GM12873 (cell line): ENCODE measurements at regions not wholly inside any gene's neighbourhood (a gene's known extent, or its start where the extent isn't known, plus 50 kb on each side); places are given as distances from the start of the nearest gene placed in this dataset.

Experiments
- TF ChIP-seq, protein P1 (sequence below): IDR thresholded peaks from 2 replicates; pipeline ENCODE4 v1.5.1; 2012; ENCODE audit warnings: low read depth, mild to moderate bottlenecking, moderate library complexity, low read length, control low read depth; ENCODE audit not compliant: insufficient read depth; ENCODE audit errors: missing control alignments

DNA sequence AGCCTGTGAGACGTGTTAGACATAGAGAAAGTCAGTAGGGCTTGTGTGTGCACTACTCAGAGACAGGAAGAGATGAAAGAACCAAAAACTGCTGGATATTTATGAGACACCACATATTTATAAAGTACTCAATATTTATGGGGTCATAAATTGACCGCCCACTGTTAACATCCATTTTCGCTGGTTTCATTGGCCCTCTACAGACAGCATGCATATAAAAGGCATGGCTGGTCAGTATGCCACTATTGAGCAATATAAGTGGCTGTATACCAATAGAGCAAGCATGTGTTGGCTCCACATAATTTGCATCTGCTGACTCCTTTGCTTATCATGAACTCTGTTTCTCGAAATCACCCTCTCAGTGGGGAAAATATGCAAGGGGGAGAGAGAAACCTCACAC, 110.3 kb upstream of the BTN3A2 start:
- TF ChIP-seq, protein P1, sequence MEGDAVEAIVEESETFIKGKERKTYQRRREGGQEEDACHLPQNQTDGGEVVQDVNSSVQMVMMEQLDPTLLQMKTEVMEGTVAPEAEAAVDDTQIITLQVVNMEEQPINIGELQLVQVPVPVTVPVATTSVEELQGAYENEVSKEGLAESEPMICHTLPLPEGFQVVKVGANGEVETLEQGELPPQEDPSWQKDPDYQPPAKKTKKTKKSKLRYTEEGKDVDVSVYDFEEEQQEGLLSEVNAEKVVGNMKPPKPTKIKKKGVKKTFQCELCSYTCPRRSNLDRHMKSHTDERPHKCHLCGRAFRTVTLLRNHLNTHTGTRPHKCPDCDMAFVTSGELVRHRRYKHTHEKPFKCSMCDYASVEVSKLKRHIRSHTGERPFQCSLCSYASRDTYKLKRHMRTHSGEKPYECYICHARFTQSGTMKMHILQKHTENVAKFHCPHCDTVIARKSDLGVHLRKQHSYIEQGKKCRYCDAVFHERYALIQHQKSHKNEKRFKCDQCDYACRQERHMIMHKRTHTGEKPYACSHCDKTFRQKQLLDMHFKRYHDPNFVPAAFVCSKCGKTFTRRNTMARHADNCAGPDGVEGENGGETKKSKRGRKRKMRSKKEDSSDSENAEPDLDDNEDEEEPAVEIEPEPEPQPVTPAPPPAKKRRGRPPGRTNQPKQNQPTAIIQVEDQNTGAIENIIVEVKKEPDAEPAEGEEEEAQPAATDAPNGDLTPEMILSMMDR: no peak

DNA sequence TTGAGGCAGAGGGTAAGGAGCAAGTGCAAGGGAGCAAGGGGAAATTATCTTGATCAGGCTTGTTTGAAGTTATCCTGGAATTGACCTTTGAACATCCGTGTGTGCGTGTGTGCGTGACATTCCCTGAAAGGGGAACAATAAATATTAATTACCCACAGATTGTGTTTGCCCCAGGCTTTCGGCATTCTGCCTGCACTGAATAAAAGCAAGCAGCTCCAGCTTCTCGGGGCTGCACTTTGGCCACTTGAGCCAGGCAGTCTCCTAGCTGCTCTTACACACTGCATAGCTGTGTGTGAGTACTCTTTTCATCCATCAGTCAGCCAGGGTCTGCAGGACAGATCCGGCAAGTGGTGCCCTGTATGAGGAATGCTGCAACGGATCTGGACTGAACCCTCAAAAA, 107.7 kb upstream of the BTN3A2 start:
- TF ChIP-seq, protein P1: no peak

DNA sequence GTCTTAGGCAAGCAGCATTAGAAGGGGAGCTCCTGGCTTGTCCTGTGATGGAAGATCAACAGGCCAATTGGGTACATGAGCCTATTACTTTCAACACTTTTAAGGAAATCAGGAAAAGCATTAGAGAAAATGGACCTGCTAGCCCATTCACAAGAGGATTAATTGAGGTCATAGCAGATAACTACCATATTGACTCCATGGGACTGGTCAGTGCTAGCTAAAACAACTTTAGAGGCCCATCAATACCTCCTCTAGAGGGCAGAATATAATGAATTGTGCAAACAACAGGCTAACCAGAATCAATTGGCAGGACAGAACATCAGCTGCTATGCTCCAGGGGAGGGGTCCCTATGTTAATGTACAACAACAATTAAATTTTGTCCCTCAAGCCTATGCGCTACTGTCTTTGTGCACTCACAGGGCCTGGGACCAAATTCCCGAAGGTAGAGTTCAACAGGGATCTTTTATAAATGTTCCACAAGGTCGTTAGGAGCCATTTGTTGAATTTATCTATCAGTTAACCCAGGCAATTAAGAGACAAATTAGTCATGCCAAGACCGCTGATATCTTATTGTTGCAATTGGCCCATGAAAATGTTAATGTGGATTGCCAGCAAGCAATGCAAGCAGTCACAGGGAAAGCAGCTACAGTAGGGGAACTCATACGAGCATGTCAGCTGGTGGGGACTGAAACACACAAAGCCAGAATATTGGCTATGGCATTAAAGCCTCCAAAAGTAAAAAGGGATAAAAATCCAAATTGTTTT, 106.6 kb upstream of the BTN3A2 start:
- TF ChIP-seq, protein P1: peak; percentile 30

DNA sequence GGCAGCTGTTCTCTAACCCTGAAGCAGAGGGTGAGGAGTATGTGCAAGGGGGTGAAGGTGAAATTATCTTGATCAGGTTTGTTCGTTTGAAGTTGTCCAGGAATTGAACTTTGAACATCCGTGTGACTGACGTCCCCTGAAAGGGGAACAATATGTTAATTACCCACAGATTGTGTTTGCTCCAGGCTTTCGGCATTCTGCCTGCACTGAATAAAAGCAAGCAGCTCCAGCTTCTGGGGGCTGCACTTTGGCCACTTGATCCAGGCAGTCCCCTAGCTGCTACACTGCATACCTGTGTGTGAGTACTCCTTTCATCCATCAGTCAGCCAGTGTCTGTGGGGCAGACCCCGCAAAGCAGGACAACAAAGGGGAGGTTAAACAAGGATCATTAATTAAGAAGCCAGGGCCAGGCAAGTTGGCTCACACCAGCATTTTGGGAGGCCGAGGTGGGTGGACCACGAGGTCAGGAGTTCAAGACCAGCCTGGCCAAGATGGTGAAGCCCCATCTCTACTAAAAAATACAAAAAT, 104.8 kb upstream of the BTN3A2 start:
- TF ChIP-seq, protein P1: no peak

DNA sequence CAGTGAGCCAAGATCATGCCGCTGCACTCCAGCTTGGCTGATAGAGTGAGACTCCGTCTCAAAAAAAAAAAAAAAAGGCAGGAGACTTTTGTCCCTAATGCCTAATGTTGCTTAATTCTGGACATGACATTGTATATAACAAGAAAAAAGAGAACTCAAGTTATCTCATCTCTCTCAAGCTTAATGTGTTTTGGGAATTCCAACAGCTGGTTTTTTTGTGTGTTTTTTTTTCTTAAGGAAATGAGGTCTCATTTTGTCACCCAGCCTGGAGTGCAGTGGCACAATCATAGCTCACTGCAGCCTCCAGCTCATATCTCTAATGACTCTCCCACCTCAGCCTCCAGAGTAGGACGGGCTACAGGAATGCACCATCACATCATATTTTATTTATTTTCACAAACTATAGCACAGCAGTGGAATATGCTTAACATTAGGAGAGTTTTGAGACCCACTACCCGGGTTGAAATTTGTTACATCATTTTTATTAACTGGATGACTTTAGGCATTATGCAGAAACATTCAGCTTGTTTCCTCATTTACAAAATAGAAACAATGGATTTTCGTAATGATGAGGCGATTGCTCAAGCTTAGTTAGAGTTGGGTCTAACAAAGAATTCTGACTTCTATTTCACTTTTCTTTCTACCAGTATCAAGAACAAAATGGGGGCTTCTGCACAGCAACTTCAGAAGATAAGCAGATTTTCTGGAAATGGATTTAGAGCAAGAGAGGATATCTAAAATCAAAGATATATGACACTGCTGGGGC, 104.1 kb upstream of the BTN3A2 start:
- TF ChIP-seq, protein P1: no peak

DNA sequence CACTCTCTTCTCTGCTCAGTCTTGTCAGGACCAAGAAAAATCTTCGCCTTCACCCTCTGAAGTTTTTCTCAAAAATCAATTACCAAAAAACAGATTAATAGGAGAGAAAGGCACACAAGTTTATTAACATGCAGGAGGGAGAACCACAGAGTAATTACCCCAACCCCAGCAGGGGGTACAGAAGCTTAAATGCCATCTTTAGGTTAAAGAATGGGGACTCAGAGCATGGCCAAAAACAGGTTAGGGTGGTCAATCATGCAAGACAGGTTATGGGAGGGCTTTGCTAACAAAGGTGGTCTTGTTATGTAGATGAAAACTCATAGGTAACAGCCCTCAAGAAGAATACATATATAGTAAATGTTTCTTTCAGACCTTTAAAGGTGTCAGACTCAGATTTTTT, 100.5 kb upstream of the BTN3A2 start:
- TF ChIP-seq, protein P1: no peak

DNA sequence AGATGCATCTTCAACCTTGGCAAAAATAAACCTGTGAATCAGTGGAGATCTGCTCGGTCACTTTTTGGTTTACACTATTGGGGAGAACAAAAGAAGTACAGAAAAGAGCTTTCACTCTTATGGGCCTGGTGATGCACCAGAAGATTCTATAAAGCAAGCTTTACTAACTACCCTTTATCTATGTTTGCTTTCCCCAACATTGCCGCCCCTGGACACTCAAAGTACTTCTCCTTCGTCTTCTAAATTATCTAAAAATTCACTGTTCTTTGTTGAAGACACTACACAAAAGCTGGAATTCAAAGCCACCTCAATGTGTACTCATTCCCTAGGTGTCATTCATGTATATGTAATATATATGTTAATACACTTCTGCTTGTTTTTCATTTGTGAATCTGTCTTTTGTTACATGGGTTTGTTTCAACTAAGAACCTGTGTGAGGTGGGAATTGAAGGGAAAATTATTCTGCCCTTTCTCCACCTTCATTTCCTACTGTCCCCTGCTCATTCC, 97.9 kb upstream of the BTN3A2 start:
- TF ChIP-seq, protein P1: no peak
